CD4-positive, alpha-beta memory T cell (primary cell): ENCODE measurements at regions not wholly inside any gene's neighbourhood (a gene's known extent, or its start where the extent isn't known, plus 50 kb on each side); places are given as distances from the start of the nearest gene placed in this dataset.

Experiments used
- CTCF ChIA-PET: fragments of 350-600 bp; sonication (Branson Sonifier 250); formaldehyde crosslinking; loops from one replicate; lab custom pipeline; 2021; ENCODE audit warnings: inconsistent platforms; ENCODE audit not compliant: partially characterized antibody; lab: Charles Lee
- POLR2A ChIA-PET: fragments of 350-600 bp; sonication (Branson Sonifier 250); formaldehyde crosslinking; loops from one replicate; lab custom pipeline; 2021; ENCODE audit not compliant: partially characterized antibody; lab: Charles Lee
- DNase-seq, 5 donors: peaks; one replicate each; pipeline versions ENCODE4 v3.0.0 to v3.0.0-alpha.2; 2020 to 2022; ENCODE audit warnings: mixed read lengths in 1 of 5
- H3K27ac ChIP-seq: one replicate; pipeline ENCODE4 v1.7.0; 2013; ENCODE audit warnings: low read depth, low read length
- H3K27me3 ChIP-seq: 2 replicates; pipeline ENCODE4 v1.7.0; 2013; ENCODE audit warnings: mild to moderate bottlenecking, low read length, moderate library complexity; ENCODE audit not compliant: insufficient read depth
- H3K36me3 ChIP-seq: 2 replicates; pipeline ENCODE4 v1.7.0; 2013; ENCODE audit warnings: mild to moderate bottlenecking, low read length, moderate library complexity; ENCODE audit not compliant: insufficient read depth
- H3K4me1 ChIP-seq: 2 replicates; pipeline ENCODE4 v1.7.0; 2013; ENCODE audit warnings: mild to moderate bottlenecking, low read length, moderate library complexity; ENCODE audit not compliant: insufficient read depth
- H3K4me3 ChIP-seq, 2 donors: one replicate each; pipeline ENCODE4 v1.7.0; 2013; ENCODE audit warnings: low read length in 2 of 2, mild to moderate bottlenecking in 1 of 2
- H3K9me3 ChIP-seq, 2 donors: one replicate each; pipeline ENCODE4 v1.7.0; 2013; ENCODE audit warnings: low read length in 2 of 2, control low read depth in 1 of 2; ENCODE audit not compliant: control insufficient read depth in 1 of 2
- H3K27ac Mint-ChIP-seq, 7 donors: one replicate each; pipeline ENCODE4 v1.8.0; 2020 to 2021; ENCODE audit warnings: mixed read lengths in 7 of 7, mild to moderate bottlenecking in 6 of 7, inconsistent platforms in 3 of 7, moderate library complexity in 3 of 7
- H3K27me3 Mint-ChIP-seq, 2 donors: one replicate each; pipeline ENCODE4 v1.8.0; 2020 to 2021; ENCODE audit warnings: mixed read lengths in 2 of 2
- H3K36me3 Mint-ChIP-seq, 2 donors: one replicate each; pipeline ENCODE4 v1.8.0; 2020 to 2021; ENCODE audit warnings: mixed read lengths in 2 of 2, inconsistent platforms in 1 of 2, mild to moderate bottlenecking in 1 of 2
- H3K4me1 Mint-ChIP-seq, 4 donors: one replicate each; pipeline ENCODE4 v1.8.0; 2020 to 2021; ENCODE audit warnings: mixed read lengths in 4 of 4, mild to moderate bottlenecking in 1 of 4
- H3K4me3 Mint-ChIP-seq, 8 donors: one replicate each; pipeline ENCODE4 v1.8.0; 2020 to 2021; ENCODE audit warnings: mixed read lengths in 8 of 8, mild to moderate bottlenecking in 7 of 8, moderate library complexity in 6 of 8, inconsistent platforms in 3 of 8
- H3K9me3 Mint-ChIP-seq, 8 donors: one replicate each; pipeline ENCODE4 v1.8.0; 2020 to 2021; ENCODE audit warnings: mixed read lengths in 8 of 8, mild to moderate bottlenecking in 5 of 8, inconsistent platforms in 3 of 8, moderate library complexity in 1 of 8
- intact Hi-C: fragments of 100-400 bp; cut with micrococcal nuclease; formaldehyde crosslinking; loops from one replicate; pipeline ENCODE4 v1.15.1; 2023

DNA sequence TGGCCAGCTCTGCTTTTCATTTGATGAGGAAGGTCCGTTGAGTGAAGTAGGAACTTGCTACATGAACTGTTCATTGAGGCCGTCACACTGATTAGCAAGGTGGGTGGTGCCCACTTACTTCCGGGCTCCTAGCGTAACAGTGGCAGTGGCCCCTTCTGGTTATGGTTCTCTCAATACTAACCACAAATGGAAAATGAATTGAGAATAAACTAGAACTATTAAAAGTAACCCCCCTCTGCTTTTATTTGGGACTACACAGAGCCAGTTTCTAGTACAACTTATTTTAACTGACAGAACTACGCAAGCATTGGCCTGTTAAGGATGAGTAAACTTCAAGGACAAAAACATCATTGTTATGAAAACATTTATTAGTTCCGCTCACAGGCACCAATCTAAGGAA, 519.1 kb downstream of the INHBA start:
- ChIA-PET CTCF (no interaction called here), POLR2A (no interaction called here)
- Histone ChIP-seq H3K36me3 (no peaks in the 10 kb centered on the region), H3K9me3 (no peaks in the 10 kb centered on the region), H3K4me1 (no peaks in the 10 kb centered on the region), H3K4me3 (no peak overlapping the region), H3K27ac (no peak overlapping the region), H3K27me3 (no peaks in the 10 kb centered on the region)
- Mint-ChIP-seq H3K27ac (no peak overlapping the region), H3K9me3 (peaks cover 2 to 13% (median 7%) of the 10 kb centered on the region in 8 donors), H3K27me3 (no peaks in the 10 kb centered on the region), H3K4me3 (no peak overlapping the region), H3K4me1 (no peaks in the 10 kb centered on the region), H3K36me3 (no peaks in the 10 kb centered on the region)
- DNase-seq, result no peak
- intact Hi-C loops, result no loop called here

DNA sequence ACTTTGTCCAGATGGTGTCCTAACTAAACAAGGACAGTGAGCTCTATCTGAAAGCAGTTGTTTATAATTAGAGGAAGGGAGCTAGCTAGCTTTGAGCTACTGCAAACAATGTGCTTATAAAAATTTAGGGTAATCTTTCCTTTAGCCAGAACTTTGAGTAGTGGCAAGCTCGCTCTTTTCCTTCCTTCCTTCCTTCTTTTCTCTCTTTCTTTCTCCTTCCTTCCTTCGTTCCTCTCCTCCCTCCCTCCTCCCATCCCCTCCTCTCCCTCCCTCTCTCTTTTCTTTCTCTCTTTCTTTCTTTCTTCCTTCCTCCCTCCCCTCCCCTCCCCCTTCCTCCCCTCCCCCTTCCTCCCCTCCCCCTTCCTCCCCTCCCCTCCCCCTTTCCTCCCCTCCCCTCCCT, 520.1 kb downstream of the INHBA start:
- Mint-ChIP-seq H3K9me3 (peaks cover 0 to 13% (median 7%) of the 10 kb centered on the region in 8 donors), H3K27me3 (no peaks in the 10 kb centered on the region), H3K36me3 (no peaks in the 10 kb centered on the region), H3K4me1 (no peaks in the 10 kb centered on the region), H3K27ac (no peak overlapping the region), H3K4me3 (no peak overlapping the region)
- Histone ChIP-seq H3K4me1 (no peaks in the 10 kb centered on the region), H3K27me3 (no peaks in the 10 kb centered on the region), H3K9me3 (no peaks in the 10 kb centered on the region), H3K36me3 (no peaks in the 10 kb centered on the region), H3K27ac (no peak overlapping the region), H3K4me3 (no peak overlapping the region)
- intact Hi-C loops, result no loop called here
- ChIA-PET POLR2A (no interaction called here), CTCF (no interaction called here)
- DNase-seq, result no peak

DNA sequence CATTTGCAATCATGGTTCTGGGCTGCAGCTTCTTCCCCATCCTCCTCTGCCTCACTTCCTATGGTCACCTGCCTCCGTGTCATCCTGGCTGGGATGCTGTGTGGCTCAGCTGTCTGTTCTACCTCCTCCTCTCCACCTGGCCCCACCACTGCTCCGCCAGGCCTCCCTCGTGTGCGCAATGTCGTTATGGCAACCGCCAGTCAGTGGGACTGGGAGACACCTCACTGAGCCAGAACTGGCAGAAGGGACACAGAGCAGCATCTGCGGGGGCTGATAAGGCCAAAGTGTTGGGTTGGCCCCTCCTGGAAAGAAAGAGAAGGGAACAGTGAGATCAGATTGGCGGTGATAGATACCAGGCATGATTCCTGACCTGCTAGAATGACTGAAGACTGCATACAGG, 527.5 kb downstream of the INHBA start:
- Histone ChIP-seq H3K27ac (no peak overlapping the region), H3K9me3 (no peaks in the 10 kb centered on the region), H3K4me1 (no peaks in the 10 kb centered on the region), H3K36me3 (no peaks in the 10 kb centered on the region), H3K4me3 (no peak overlapping the region), H3K27me3 (no peaks in the 10 kb centered on the region)
- Mint-ChIP-seq H3K4me1 (no peaks in the 10 kb centered on the region), H3K36me3 (no peaks in the 10 kb centered on the region), H3K9me3 (peaks cover 2 to 15% (median 6%) of the 10 kb centered on the region in 8 donors), H3K27ac (no peak overlapping the region), H3K27me3 (no peaks in the 10 kb centered on the region), H3K4me3 (no peak overlapping the region)
- ChIA-PET POLR2A (no interaction called here), CTCF (no interaction called here)
- DNase-seq, result no peak
- intact Hi-C loops, result no loop called here

DNA sequence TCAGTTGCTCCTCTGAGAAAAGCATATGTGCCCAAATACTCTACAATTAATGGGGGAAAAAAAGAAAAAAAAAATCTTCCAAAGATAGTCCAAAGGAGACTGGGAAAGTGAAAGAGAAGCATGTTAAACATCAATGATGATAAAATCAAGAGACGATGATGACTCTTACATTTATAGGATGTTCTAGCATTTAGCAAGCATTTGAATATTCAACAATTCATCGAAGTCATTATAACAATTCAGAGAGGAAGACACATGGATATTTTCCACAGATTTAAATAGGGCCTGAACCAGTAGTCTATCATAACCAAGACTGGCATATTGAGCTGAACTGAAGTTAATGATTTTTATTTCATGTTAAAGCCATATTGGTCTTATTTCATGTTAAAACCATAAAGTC, 528.4 kb downstream of the INHBA start:
- POLR2A ChIA-PET, result no interaction called here
- H3K4me1 Mint-ChIP-seq, result no peaks in the 10 kb centered on the region
- H3K4me1 ChIP-seq, result no peaks in the 10 kb centered on the region
- H3K27ac ChIP-seq, result no peak overlapping the region
- H3K4me3 ChIP-seq, result no peak overlapping the region
- peaks cover 2 to 22% (median 9%) of the 10 kb centered on the region in 8 donors for H3K9me3 Mint-ChIP-seq
- H3K27me3 ChIP-seq, result no peaks in the 10 kb centered on the region
- H3K27me3 Mint-ChIP-seq, result no peaks in the 10 kb centered on the region
- no peaks in the 10 kb centered on the region for H3K36me3 Mint-ChIP-seq
- no peak for DNase-seq
- H3K4me3 Mint-ChIP-seq, result no peak overlapping the region
- intact Hi-C loops, result no loop called here
- no peaks in the 10 kb centered on the region for H3K9me3 ChIP-seq
- CTCF ChIA-PET, result no interaction called here
- no peaks in the 10 kb centered on the region for H3K36me3 ChIP-seq
- no peak overlapping the region for H3K27ac Mint-ChIP-seq

DNA sequence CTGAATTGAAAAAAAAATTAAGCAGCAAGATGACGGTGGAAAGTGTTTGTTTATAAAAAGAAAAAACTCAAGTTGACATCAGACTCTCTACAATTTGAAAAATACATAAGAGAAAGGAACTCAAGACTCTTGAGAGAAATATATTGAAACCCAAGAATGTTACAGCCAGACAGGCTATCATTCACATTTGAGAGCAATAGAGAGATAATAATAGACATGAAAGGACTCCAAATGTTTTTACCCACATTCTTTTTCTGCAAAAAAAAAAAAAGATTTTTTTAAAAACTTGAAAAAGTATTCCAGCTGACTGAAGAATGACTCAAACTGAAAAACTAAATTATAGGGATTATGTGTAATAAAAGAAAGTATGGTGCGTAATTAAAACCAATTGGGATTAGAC, 532.4 kb downstream of the INHBA start:
- Mint-ChIP-seq H3K4me3 (no peak overlapping the region), H3K27ac (no peak overlapping the region), H3K4me1 (no peaks in the 10 kb centered on the region), H3K9me3 (peaks cover 5 to 33% (median 10%) of the 10 kb centered on the region in 8 donors), H3K36me3 (no peaks in the 10 kb centered on the region), H3K27me3 (no peaks in the 10 kb centered on the region)
- ChIA-PET CTCF (no interaction called here), POLR2A (no interaction called here)
- no peak for DNase-seq
- no peaks in the 10 kb centered on the region for H3K27me3 ChIP-seq
- H3K36me3 ChIP-seq, result no peaks in the 10 kb centered on the region
- no peak overlapping the region for H3K27ac ChIP-seq
- no peaks in the 10 kb centered on the region for H3K9me3 ChIP-seq
- H3K4me3 ChIP-seq, result no peak overlapping the region
- H3K4me1 ChIP-seq, result no peaks in the 10 kb centered on the region
- intact Hi-C loops, result no loop called here

DNA sequence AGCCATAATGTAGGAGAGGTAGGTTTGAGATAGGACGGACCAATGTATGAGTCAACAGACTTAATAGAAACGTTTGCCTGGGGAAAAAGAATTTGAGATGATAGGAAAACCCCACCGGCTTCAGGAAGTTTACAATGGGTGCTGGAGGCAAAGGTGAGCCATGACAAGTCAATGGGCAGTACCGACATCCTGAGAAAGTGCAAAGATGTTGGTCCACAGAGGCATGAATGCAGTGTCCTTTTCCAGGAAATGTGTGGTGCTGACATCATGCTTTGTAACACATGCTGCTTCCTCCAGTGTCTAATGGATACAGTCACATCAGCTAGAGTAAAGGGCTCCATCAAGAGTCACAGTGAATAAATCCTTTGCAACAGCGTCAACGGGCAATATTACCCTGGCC, 533.6 kb downstream of the INHBA start:
- intact Hi-C loops, result no loop called here
- H3K36me3 ChIP-seq, result no peaks in the 10 kb centered on the region
- no peaks in the 10 kb centered on the region for H3K36me3 Mint-ChIP-seq
- H3K4me1 Mint-ChIP-seq, result no peaks in the 10 kb centered on the region
- DNase-seq, result no peak
- no peak overlapping the region for H3K4me3 ChIP-seq
- POLR2A ChIA-PET, result no interaction called here
- H3K9me3 Mint-ChIP-seq, result peaks cover 1 to 29% (median 6%) of the 10 kb centered on the region in 8 donors
- no peaks in the 10 kb centered on the region for H3K27me3 Mint-ChIP-seq
- H3K4me1 ChIP-seq, result no peaks in the 10 kb centered on the region
- no peaks in the 10 kb centered on the region for H3K9me3 ChIP-seq
- H3K27me3 ChIP-seq, result no peaks in the 10 kb centered on the region
- H3K4me3 Mint-ChIP-seq, result no peak overlapping the region
- no peak overlapping the region for H3K27ac ChIP-seq
- no peak overlapping the region for H3K27ac Mint-ChIP-seq
- CTCF ChIA-PET, result no interaction called here

DNA sequence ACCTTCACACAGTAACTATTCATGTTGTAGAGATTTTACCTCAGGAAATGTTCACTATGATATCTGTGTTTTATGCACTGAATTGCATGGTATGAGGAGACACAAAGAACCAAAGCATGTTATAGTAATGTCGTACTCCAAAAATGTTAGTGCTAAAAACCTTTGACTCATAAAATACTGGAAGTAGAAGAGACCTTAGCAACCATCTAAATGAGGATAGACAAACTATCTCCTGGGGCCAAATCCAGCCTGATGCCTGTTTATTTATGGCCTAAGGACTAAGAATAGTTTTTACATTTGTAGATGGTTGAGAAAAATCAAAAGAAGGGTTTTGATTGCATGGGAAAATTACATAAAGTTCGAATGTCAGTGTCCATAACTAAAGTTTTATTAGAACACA, 535.1 kb downstream of the INHBA start:
- H3K27ac Mint-ChIP-seq, result no peak overlapping the region
- no peaks in the 10 kb centered on the region for H3K27me3 Mint-ChIP-seq
- no peaks in the 10 kb centered on the region for H3K27me3 ChIP-seq
- H3K9me3 ChIP-seq, result no peaks in the 10 kb centered on the region
- no peaks in the 10 kb centered on the region for H3K4me1 ChIP-seq
- intact Hi-C loops, result no loop called here
- ChIA-PET CTCF (no interaction called here), POLR2A (no interaction called here)
- H3K4me3 Mint-ChIP-seq, result no peak overlapping the region
- H3K4me3 ChIP-seq, result no peak overlapping the region
- H3K36me3 ChIP-seq, result no peaks in the 10 kb centered on the region
- DNase-seq, result no peak
- no peak overlapping the region for H3K27ac ChIP-seq
- H3K4me1 Mint-ChIP-seq, result no peaks in the 10 kb centered on the region
- peaks cover 1 to 23% (median 5%) of the 10 kb centered on the region in 8 donors for H3K9me3 Mint-ChIP-seq
- no peaks in the 10 kb centered on the region for H3K36me3 Mint-ChIP-seq

DNA sequence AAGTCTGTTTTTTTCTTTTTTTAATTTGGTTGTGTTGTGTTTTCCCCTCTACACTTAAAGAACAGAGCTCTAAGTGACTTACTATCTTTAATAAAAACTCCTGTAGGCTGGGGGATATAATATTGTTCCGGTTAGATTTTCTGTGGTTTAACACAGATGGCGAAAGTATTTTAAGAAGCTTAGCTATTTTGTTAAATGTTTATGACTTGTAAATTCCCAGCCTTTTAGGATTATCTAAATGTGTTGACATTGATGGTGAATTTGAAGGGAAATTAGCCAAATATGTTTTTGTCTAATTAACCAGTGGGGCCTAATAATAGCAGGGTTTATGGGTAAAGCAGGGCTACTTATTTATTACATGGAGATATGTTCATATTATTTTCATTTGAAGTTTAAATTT, 538.5 kb downstream of the INHBA start:
- DNase-seq, result no peak
- intact Hi-C loops, result no loop called here
- H3K27ac ChIP-seq, result no peak overlapping the region
- no peak overlapping the region for H3K4me3 ChIP-seq
- CTCF ChIA-PET, result no interaction called here
- no peaks in the 10 kb centered on the region for H3K36me3 Mint-ChIP-seq
- no peak overlapping the region for H3K4me3 Mint-ChIP-seq
- H3K9me3 Mint-ChIP-seq, result peaks cover 0 to 11% (median 5%) of the 10 kb centered on the region in 8 donors
- no peaks in the 10 kb centered on the region for H3K36me3 ChIP-seq
- H3K4me1 ChIP-seq, result no peaks in the 10 kb centered on the region
- no peaks in the 10 kb centered on the region for H3K4me1 Mint-ChIP-seq
- H3K27me3 ChIP-seq, result no peaks in the 10 kb centered on the region
- H3K9me3 ChIP-seq, result no peaks in the 10 kb centered on the region
- H3K27ac Mint-ChIP-seq, result no peak overlapping the region
- POLR2A ChIA-PET, result no interaction called here
- H3K27me3 Mint-ChIP-seq, result no peaks in the 10 kb centered on the region
